Epithelial cell of proximal tubule (primary cell): ENCODE measurements at regions not wholly inside any gene's neighbourhood (a gene's known extent, or its start where the extent isn't known, plus 50 kb on each side); places are given as distances from the start of the nearest gene placed in this dataset.
"Not testable (repeated sequence)": the region's sequence is repeated elsewhere in the genome, so short reads cannot be mapped to it uniquely, and the experiment has no call there.

Experiments used
- DNase-seq: peaks from one replicate; pipeline ENCODE4 v3.0.0-alpha.2; 2011; ENCODE audit warnings: low read depth
- H3K4me3 ChIP-seq: 2 replicates; pipeline ENCODE4 v1.5.1; 2011; ENCODE audit warnings: low read depth, mild to moderate bottlenecking, low read length
- TF ChIP-seq, protein P1 (sequence below): conservative IDR thresholded peaks from 2 replicates; pipeline ENCODE4 v1.5.1; 2012; ENCODE audit warnings: low read depth, mild to moderate bottlenecking, low read length

DNA sequence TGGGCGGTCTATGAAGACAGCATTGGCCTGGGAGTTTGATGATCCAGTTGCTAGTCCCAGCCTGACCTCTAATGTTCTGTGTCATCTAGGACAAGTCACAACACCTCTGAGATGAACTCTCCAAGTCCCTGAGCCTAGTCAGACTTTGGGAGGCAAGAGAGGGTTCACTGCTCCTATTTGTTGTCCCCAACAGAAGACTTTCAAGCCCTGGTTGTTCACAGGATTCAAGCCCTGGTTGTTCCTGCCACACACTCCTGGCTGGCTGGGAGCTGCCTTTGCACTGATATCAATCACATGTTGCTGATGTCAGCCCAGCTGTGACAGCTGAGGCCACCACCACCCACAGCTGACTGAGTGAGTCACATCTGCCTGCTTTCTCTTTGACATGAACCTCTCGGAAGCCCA, 253.2 kb upstream of the RASGEF1B start:
- no peak overlapping the region for H3K4me3 ChIP-seq
- peak; percentile 29 for DNase-seq
- TF ChIP-seq, protein P1, sequence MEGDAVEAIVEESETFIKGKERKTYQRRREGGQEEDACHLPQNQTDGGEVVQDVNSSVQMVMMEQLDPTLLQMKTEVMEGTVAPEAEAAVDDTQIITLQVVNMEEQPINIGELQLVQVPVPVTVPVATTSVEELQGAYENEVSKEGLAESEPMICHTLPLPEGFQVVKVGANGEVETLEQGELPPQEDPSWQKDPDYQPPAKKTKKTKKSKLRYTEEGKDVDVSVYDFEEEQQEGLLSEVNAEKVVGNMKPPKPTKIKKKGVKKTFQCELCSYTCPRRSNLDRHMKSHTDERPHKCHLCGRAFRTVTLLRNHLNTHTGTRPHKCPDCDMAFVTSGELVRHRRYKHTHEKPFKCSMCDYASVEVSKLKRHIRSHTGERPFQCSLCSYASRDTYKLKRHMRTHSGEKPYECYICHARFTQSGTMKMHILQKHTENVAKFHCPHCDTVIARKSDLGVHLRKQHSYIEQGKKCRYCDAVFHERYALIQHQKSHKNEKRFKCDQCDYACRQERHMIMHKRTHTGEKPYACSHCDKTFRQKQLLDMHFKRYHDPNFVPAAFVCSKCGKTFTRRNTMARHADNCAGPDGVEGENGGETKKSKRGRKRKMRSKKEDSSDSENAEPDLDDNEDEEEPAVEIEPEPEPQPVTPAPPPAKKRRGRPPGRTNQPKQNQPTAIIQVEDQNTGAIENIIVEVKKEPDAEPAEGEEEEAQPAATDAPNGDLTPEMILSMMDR, result peak; percentile 3

DNA sequence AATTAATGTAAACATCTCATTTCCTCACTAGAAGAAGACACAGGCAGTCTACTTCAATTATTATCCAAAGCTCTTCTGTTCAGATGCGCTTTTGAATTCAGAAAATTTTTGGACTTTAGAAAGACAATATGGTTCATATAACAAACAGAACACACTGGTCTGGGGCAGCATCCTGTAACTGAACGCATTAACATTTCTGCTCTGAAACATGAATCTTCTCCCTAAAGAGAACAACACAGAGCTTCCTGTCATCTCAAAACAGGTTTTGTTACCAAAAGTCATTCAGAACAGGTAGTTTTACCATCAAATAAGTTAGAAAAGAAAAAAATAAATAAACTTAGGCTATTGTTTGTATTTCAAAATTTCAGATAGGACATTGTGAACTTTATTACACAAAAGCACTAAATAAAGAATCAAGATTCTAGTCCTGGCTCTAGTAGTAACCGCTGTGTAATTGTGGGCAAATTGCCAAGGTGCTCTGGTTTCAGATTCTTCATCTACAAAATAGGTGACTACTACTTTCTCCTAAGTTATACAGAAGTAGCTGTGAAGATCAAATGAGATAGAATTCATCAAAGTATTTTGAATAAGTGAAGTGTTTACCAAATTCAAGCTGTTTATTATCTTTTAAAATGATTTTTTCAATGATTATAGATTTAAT, 252.3 kb upstream of the RASGEF1B start:
- no peak overlapping the region for H3K4me3 ChIP-seq
- TF ChIP-seq, protein P1, result no peak
- no peak for DNase-seq

DNA sequence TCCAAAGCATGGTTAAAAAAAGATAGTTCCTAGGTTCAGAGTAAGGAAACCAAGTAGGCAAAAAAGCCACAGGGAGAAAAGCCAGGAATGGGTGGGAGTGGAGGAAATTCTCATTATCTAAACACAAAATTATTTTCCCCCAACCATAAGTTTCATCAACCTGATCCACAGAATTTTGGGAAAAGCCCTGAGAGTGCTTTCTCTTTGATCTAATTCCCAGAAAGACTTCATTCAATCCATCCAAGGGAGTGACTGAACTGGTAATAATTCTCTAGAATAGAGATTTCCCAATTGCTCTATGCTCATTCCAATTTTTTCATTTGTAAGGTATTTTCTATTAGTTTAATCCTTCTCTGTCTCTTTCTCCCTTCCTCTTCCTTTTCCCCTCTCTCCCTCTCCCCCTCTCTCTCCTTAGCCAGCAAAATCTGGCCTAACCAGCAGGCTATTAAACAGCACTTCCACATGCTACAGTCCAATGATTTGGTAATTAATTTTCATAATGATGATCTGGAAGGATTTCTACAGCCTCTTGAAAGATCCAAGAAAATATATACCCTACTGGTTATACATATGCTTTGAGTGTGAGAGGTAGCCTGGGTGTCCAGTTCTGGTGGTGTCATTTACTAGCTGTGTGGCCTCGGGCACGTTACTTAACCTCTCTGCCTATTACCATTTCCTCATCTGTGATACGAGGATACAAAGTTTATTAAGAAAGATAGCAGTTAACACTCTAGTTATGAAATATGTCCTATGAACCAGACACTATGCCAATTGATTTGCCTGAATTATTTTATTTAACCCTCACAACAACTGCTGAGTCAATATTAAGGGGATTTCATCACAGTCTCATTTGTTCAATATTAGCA, 251.5 kb upstream of the RASGEF1B start:
- TF ChIP-seq, protein P1, result no peak
- DNase-seq, result no peak
- no peak overlapping the region for H3K4me3 ChIP-seq

DNA sequence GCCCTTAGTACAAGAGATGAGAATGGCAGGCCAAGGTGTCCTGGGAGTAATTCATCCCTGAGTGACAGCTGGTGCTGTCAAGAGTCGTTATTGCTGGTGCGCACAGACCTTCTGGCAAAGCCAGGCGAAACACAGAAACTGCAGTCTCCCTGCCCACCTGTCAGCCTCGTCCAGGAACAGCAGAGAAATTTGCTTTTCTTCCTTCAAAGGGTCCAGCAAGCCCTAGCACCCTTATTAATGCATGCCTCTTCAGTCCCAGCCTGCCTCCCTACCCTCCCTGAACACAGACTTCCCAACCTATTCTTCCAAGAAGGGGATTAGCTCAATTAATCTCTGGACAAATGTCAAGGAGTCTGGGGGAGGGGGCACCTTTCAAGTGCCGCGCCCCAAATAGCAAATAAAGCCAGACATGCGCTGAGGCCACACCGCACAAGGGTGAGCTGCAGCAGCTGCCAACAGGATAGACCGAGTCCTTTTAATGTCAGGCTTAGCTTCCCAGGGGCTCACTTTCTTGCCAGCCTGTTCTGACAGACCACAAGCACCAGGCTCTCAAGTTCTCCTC, 250.7 kb upstream of the RASGEF1B start:
- DNase-seq, result no peak
- TF ChIP-seq, protein P1, result no peak
- no peak overlapping the region for H3K4me3 ChIP-seq

DNA sequence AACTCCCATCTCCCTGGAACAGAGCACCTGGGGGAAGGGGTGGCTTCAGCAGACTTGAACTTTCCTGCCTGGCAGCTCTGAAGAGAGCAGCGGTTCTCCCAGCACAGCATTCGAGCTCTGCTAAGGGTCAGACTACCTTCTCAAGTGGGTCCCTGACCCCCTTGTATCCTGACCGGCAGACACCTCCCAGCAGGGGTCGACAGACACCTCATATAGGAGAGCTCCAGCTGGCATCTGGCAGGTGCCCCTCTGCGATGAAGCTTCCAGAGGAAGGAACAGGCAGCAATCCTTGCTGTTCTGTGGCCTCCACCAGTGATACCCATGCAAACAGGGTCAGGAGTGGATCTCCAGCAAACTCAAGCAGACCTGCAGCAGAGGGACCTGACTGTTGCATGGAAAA, 244.1 kb upstream of the RASGEF1B start:
- DNase-seq, result no peak
- TF ChIP-seq, protein P1, result peak; percentile 8
- H3K4me3 ChIP-seq, result no peak overlapping the region

DNA sequence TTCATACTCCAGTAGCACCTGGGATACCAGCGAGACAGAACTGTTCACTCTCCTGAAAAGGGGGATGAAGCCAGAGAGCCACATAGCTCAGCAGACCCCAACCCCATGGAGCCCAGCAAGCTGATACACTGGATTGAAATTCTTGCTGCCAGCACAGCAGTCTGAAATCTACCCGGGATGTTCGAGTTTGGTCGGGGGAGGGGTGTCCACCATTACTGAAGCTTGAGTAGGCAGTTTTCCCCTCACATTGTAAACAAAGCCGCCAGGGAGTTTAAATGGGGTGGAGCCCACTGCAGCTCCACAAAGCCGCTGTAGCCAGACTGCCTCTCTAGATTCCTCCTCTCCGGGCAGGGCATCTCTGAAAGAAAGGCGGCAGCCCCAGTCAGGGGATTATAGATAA, 243.7 kb upstream of the RASGEF1B start:
- DNase-seq, H3K4me3 ChIP-seq: not testable (repeated sequence)

DNA sequence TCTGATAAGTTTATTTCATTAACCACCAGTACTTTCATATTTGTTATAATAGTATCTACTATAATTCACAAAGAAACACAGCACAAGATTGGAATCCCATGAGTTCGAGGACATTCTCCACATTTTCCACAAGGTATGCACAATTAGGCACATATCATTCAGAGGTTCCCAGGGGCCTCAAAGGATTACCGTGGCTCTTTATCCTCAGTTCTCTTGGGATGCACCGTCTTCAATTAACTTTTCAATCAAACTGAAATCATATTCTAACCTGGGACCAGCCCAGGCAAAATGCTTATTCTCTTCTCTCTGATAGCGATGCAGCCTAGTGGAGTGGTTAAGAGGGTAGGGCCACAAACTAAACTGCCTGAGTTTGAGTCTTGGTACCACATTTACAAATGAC, 242.6 kb upstream of the RASGEF1B start:
- TF ChIP-seq, protein P1, result no peak

More for the DNA sequence above, 242.6 kb upstream of the RASGEF1B start:
- no peak overlapping the region for H3K4me3 ChIP-seq
- DNase-seq, result no peak
